ENCODE measurements at regions not wholly inside any gene's neighbourhood (a gene's known extent, or its start where the extent isn't known, plus 50 kb on each side); places are given as distances from the start of the nearest gene placed in this dataset.

DNA sequence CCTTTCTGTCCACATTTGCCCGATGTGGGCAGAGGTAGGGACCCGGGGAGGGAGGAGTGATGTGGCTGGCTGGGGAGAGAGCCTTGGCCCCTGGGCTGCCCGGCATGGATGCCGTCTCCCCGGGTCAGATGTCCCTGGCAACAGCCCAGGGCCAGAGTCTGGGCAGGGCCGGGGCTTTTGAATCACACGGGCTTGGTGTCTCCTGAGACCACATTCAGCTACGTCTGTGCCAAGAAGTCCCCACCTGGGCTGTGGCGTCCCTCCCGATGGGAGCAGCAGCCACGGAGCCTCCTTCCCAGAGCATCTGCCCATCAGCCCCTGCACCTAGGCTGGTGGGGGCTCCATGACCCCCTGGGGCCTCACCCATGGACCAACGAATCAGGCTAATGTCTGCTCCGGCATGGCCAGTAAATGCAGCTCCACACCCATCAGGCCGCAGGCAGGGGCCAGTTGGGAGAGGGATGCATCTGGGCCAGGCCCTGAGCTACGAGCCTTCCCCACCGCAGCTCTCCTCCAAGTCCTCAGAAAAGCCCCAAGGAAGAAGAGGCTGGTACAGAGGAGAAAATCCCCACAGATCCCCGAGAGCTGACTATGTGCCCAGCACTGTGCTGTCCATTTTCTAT is 109.4 kb downstream of the RFLNA start:
- TF ChIP-seq, protein P1, sequence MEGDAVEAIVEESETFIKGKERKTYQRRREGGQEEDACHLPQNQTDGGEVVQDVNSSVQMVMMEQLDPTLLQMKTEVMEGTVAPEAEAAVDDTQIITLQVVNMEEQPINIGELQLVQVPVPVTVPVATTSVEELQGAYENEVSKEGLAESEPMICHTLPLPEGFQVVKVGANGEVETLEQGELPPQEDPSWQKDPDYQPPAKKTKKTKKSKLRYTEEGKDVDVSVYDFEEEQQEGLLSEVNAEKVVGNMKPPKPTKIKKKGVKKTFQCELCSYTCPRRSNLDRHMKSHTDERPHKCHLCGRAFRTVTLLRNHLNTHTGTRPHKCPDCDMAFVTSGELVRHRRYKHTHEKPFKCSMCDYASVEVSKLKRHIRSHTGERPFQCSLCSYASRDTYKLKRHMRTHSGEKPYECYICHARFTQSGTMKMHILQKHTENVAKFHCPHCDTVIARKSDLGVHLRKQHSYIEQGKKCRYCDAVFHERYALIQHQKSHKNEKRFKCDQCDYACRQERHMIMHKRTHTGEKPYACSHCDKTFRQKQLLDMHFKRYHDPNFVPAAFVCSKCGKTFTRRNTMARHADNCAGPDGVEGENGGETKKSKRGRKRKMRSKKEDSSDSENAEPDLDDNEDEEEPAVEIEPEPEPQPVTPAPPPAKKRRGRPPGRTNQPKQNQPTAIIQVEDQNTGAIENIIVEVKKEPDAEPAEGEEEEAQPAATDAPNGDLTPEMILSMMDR (conservative IDR thresholded peaks at IDR 0.05; ENCODE audit: low read length), result no peak
- no peak for TF ChIP-seq EZH2phosphoT487 (IDR thresholded peaks at IDR 0.05; ENCODE audit: borderline replicate concordance)

All from Loucy (cell line).